ENCODE measurements at regions not wholly inside any gene's neighbourhood (a gene's known extent, or its start where the extent isn't known, plus 50 kb on each side); places are given as distances from the start of the nearest gene placed in this dataset.

GRCh38 chr14:98022541-98023520 is 1225.6 kb downstream of the VRK1 start:
- peaks cover 10% of the 10 kb centered on the region for H3K4me1 Mint-ChIP-seq
- H3K36me3 Mint-ChIP-seq (ENCODE audit: low read depth), result no peaks in the 10 kb centered on the region
- TF ChIP-seq CTCF (conservative IDR thresholded peaks at IDR 0.05), result no peak
- H3K4me3 Mint-ChIP-seq, result no peak overlapping the region
- H3K27me3 Mint-ChIP-seq (ENCODE audit: insufficient read depth), result peaks cover 6% of the 10 kb centered on the region
- H3K36me3 ChIP-seq (ENCODE audit: control insufficient read depth, insufficient read depth, low read length), result no peaks in the 10 kb centered on the region
- no peak overlapping the region for H3K4me3 ChIP-seq (ENCODE audit: low read length)
- H3K4me1 ChIP-seq (ENCODE audit: control insufficient read depth, insufficient read depth, low read length), result no peaks in the 10 kb centered on the region
- peak; percentile 45 for DNase-seq
- peaks cover 5% of the 10 kb centered on the region for H3K27me3 ChIP-seq (ENCODE audit: control insufficient read depth, insufficient read depth, low read length, poor library complexity, severe bottlenecking)
- H3K9ac ChIP-seq (ENCODE audit: extremely low read depth, low read length, poor library complexity, severe bottlenecking), result no peak overlapping the region
- no peak overlapping the region for H3K27ac ChIP-seq (ENCODE audit: low read depth, low read length)
- no peaks in the 10 kb centered on the region for H3K9me3 ChIP-seq (ENCODE audit: control insufficient read depth, low read length)
- H3K9me3 Mint-ChIP-seq, result peaks cover 1% of the 10 kb centered on the region
- no peak overlapping the region for H3K27ac Mint-ChIP-seq
- WGBS, 2 experiments (ENCODE audit: insufficient coverage in 1 of 2, insufficient read length in 1 of 2), result 46 to 67% methylated on average over 4 to 11 of the region's 11 CpGs

DNA sequence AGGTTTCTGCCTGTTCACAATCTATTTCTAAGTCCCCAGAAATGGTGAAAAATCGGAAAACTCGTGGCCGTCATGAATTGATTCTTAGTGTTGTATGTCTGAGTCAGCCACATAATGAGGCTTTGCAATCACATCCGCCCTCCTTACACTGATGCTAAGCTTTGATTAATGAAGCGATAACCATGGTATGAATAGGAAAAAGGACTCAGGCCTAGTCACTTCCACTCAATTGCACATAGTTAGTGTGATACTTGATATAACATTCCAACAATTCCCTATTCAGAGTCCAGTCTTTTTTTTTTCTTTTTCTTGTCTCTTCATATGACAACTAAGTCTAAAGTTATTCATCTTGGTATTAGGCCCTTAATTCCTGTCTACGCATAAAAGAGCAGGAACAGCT is 1231.0 kb downstream of the VRK1 start:
- peaks cover 6% of the 10 kb centered on the region for H3K27me3 Mint-ChIP-seq (ENCODE audit: insufficient read depth)
- Histone ChIP-seq H3K27ac (ENCODE audit: low read depth, low read length) (no peak overlapping the region), H3K9me3 (ENCODE audit: control insufficient read depth, low read length) (peaks cover 7% of the 10 kb centered on the region), H3K4me1 (ENCODE audit: control insufficient read depth, insufficient read depth, low read length) (no peaks in the 10 kb centered on the region), H3K36me3 (ENCODE audit: control insufficient read depth, insufficient read depth, low read length) (no peaks in the 10 kb centered on the region), H3K4me3 (ENCODE audit: low read length) (no peak overlapping the region), H3K27me3 (ENCODE audit: control insufficient read depth, insufficient read depth, low read length, poor library complexity, severe bottlenecking) (no peaks in the 10 kb centered on the region), H3K9ac (ENCODE audit: extremely low read depth, low read length, poor library complexity, severe bottlenecking) (no peak overlapping the region)
- no peak overlapping the region for H3K27ac Mint-ChIP-seq
- no peaks in the 10 kb centered on the region for H3K36me3 Mint-ChIP-seq (ENCODE audit: low read depth)
- no peak for TF ChIP-seq CTCF (conservative IDR thresholded peaks at IDR 0.05)
- no peak overlapping the region for H3K4me3 Mint-ChIP-seq
- H3K4me1 Mint-ChIP-seq, result peaks cover 4% of the 10 kb centered on the region
- peaks cover 12% of the 10 kb centered on the region for H3K9me3 Mint-ChIP-seq
- 93 to 96% methylated on average over 6 of the region's 6 CpGs for WGBS, 2 experiments (ENCODE audit: insufficient coverage in 1 of 2, insufficient read length in 1 of 2)
- DNase-seq, result no peak

- no peak for TF ChIP-seq CTCF (conservative IDR thresholded peaks at IDR 0.05)
- Histone ChIP-seq H3K4me1 (ENCODE audit: control insufficient read depth, insufficient read depth, low read length) (no peaks in the 10 kb centered on the region), H3K36me3 (ENCODE audit: control insufficient read depth, insufficient read depth, low read length) (no peaks in the 10 kb centered on the region), H3K27me3 (ENCODE audit: control insufficient read depth, insufficient read depth, low read length, poor library complexity, severe bottlenecking) (no peaks in the 10 kb centered on the region), H3K27ac (ENCODE audit: low read depth, low read length) (no peak overlapping the region), H3K9ac (ENCODE audit: extremely low read depth, low read length, poor library complexity, severe bottlenecking) (no peak overlapping the region), H3K4me3 (ENCODE audit: low read length) (no peak overlapping the region), H3K9me3 (ENCODE audit: control insufficient read depth, low read length) (peaks cover 7% of the 10 kb centered on the region)
- H3K36me3 Mint-ChIP-seq (ENCODE audit: low read depth), result no peaks in the 10 kb centered on the region
- no peaks in the 10 kb centered on the region for H3K4me1 Mint-ChIP-seq
- no peak for DNase-seq
- peaks cover 11% of the 10 kb centered on the region for H3K9me3 Mint-ChIP-seq
- H3K4me3 Mint-ChIP-seq, result no peak overlapping the region
- H3K27ac Mint-ChIP-seq, result no peak overlapping the region
- H3K27me3 Mint-ChIP-seq (ENCODE audit: insufficient read depth), result no peaks in the 10 kb centered on the region
- 85 to 90% methylated on average over 4 of the region's 4 CpGs for WGBS, 2 experiments (ENCODE audit: insufficient coverage in 1 of 2, insufficient read length in 1 of 2)
Observed at GRCh38 chr14:98035396-98035795, 1236.6 kb downstream of the BCL11B start.

Measured in endodermal cell (in vitro differentiated cells).